HG03066 (cell line): ENCODE measurements at regions not wholly inside any gene's neighbourhood (a gene's known extent, or its start where the extent isn't known, plus 50 kb on each side); places are given as distances from the start of the nearest gene placed in this dataset.

Experiments used
- ATAC-seq: cut with Tn5 transposase; IDR thresholded peaks from one replicate; pipeline ENCODE4 v1.9.1; 2021; ENCODE audit warnings: low read depth; ENCODE audit not compliant: unreplicated experiment

GRCh38 chr5:27548484-27548883 is 510.1 kb upstream of the CDH9 start:
- no peak for ATAC-seq

- ATAC-seq: no peak
Measured at GRCh38 chr5:27535031-27535557, 496.7 kb upstream of the CDH9 start.

GRCh38 chr5:27532305-27532704 is 493.9 kb upstream of the CDH9 start:
- no peak for ATAC-seq

GRCh38 chr5:27524515-27524914 is 486.1 kb upstream of the CDH9 start:
- no peak for ATAC-seq

- no peak for ATAC-seq
Measured at GRCh38 chr5:27523629-27524028, 485.2 kb upstream of the CDH9 start.

GRCh38 chr5:27516437-27516836 is 478.1 kb upstream of the CDH9 start:
- ATAC-seq: no peak

- ATAC-seq: no peak
Measured at GRCh38 chr5:27511061-27511460, 472.7 kb upstream of the CDH9 start.

GRCh38 chr5:27503813-27504212 is 465.4 kb upstream of the CDH9 start:
- no peak for ATAC-seq

GRCh38 chr5:27502236-27502635 is 463.9 kb upstream of the CDH9 start:
- ATAC-seq: no peak

- ATAC-seq: no peak
Measured at GRCh38 chr5:27497491-27497890, 459.1 kb upstream of the CDH9 start.

- ATAC-seq: no peak
Measured at GRCh38 chr5:27494887-27495286, 456.5 kb upstream of the CDH9 start.

- no peak for ATAC-seq
Measured at GRCh38 chr5:27491746-27492439, 453.5 kb upstream of the CDH9 start.

GRCh38 chr5:27491047-27491446 is 452.7 kb upstream of the CDH9 start:
- ATAC-seq: no peak

- no peak for ATAC-seq
Measured at GRCh38 chr5:27489701-27490100, 451.3 kb upstream of the CDH9 start.

- no peak for ATAC-seq
Measured at GRCh38 chr5:27482663-27483062, 444.3 kb upstream of the CDH9 start.

- ATAC-seq: no peak
Measured at GRCh38 chr5:27479859-27480258, 441.5 kb upstream of the CDH9 start.

- ATAC-seq: no peak
Measured at GRCh38 chr5:27477550-27477949, 439.2 kb upstream of the CDH9 start.

GRCh38 chr5:27476356-27476988 is 438.1 kb upstream of the CDH9 start:
- ATAC-seq: no peak

- ATAC-seq: no peak
Measured at GRCh38 chr5:27475063-27475462, 436.7 kb upstream of the CDH9 start.

- no peak for ATAC-seq
Measured at GRCh38 chr5:27474395-27474794, 436.0 kb upstream of the CDH9 start.

GRCh38 chr5:27474047-27474309 is 435.6 kb upstream of the CDH9 start:
- ATAC-seq: no peak

- ATAC-seq: no peak
Measured at GRCh38 chr5:27473307-27474046, 435.1 kb upstream of the CDH9 start.
